ENCODE measurements at regions not wholly inside any gene's neighbourhood (a gene's known extent, or its start where the extent isn't known, plus 50 kb on each side); places are given as distances from the start of the nearest gene placed in this dataset.

DNA sequence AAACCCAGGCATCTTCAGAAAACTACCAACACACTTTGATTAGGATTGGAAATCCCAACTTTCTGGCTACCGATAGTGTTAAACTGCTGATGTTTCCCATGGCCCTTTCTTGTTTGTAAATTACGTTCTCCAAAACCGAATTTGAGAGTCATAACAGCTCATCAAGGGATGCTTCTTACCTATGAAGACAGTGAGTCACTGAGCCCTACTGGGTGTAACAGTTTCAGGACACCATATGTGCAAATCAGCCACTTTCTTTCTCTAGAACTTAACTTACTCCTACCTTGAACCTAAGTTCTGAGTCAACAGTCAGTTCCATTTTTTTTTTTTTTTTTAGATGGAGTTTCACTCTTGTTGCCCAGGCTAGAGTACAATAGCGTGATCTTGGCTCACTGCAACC, 410.1 kb upstream of the TSHZ3 start:
- in situ Hi-C loops (cut with MboI; ENCODE audit: low sequenced_read_pairs), result no loop called here

DNA sequence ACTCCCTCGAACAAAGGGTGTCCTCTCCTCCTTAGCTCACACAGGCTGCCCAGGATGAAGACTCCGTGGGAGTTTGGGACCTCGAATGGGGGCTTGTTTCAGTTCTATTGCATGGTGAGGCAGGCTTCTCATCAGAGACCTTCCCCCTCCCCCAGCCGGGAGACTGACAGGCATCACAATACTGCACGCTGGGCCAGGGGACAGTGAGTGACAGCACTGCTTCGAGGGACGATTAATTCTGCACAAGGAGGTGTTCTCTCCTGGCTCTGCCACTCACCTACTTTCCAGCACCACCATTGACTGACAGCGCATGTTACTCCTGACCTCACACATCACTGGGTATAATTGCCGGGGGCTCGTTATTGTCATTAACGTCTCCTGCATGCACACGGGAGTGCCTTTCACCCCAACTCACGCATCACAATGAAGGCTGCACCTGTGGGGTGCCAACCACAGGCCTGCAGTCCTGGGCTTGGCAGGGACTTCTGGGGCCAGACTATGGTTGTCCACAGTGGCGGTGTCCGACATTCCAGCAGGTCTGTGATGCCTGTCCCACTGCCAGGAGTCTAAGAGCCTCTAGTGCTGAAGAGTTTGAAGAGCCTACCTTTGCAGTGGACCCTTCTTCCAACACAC, 412.2 kb upstream of the TSHZ3 start:
- in situ Hi-C loops (cut with MboI; ENCODE audit: low sequenced_read_pairs), result no loop called here

DNA sequence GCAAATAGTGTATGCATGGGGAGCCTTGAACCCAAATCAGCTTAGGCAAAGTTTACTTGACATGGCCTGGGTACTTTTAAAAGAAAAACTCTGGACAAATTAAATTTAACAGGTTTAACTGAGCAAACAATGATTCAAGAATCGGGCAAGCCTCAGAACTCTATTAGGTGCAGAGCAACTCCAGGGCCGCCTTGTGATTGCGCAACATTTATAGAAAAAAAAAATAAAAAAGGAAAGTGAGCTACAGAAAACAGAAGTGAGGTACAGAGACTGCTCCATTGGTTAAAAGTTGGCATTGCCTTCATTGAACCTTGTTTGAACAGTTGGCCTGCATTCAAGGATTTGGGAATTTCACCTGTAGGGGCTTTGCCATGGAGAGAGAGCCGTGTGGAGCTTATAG, 421.0 kb upstream of the TSHZ3 start:
- in situ Hi-C loops (cut with MboI; ENCODE audit: low sequenced_read_pairs), result no loop called here

DNA sequence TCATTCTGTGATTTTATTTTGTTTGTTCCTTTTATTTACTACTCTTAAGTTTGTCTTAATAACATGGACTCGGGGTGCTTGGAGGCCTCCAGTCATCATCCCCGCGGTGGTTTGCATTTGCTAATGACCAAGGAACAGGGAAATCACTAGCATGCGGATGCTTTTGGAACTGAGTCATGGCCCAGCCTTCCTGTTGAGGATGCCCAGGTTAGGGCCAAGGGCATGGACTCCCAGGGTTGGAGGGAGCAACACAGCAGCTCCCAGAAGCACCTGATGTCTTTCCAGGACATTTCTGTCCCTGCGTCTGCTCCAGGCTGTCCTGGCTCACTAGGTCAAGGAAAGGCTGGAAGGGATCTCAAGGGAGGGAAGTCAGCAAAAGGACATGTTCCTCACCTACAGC, 423.7 kb upstream of the TSHZ3 start:
- in situ Hi-C loops (cut with MboI; ENCODE audit: low sequenced_read_pairs), result no loop called here

GRCh38 chr19:31781542-31781941, 432.3 kb upstream of the TSHZ3 start:
- in situ Hi-C loops (cut with MboI; ENCODE audit: low sequenced_read_pairs), result no loop called here

GRCh38 chr19:31783592-31783991, 434.4 kb upstream of the TSHZ3 start:
- in situ Hi-C loops (cut with MboI; ENCODE audit: low sequenced_read_pairs), result no loop called here

- in situ Hi-C loops (cut with MboI; ENCODE audit: low sequenced_read_pairs), result no loop called here
Observed at GRCh38 chr19:31784671-31785101, 435.4 kb upstream of the TSHZ3 start.

GRCh38 chr19:31801611-31802010, 452.4 kb upstream of the TSHZ3 start:
- in situ Hi-C loops (cut with MboI; ENCODE audit: low sequenced_read_pairs), result no loop called here

DNA sequence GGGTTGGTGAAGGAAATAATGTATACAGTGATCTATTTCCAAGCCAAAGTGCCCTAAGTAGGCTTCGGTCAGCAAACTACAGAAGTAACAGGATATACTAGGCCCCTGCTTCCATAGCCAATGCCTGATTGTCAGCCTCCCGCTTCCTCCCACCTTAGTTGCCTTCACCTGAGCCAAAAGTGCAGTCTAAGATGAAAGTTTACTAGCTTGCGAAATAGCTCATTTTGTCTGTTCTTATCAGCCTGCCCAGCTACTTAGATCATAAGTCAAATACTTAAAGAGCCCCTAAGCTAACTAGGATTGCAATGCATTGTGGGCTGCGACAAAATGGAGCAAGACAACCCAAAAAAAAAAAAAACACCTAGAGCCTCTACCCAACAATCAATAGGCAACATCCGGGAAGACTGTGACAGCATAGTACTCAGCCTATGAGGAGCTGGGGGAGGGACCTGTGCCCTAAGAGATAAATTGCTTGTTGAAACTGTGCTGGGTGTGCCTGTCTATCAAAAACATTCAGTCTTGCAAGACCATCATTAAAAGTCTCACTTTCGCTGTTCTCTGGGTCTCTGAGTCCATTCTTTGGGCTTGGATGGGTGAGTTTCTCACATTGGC, 454.7 kb upstream of the TSHZ3 start:
- in situ Hi-C loops (cut with MboI; ENCODE audit: low sequenced_read_pairs), result no loop called here

DNA sequence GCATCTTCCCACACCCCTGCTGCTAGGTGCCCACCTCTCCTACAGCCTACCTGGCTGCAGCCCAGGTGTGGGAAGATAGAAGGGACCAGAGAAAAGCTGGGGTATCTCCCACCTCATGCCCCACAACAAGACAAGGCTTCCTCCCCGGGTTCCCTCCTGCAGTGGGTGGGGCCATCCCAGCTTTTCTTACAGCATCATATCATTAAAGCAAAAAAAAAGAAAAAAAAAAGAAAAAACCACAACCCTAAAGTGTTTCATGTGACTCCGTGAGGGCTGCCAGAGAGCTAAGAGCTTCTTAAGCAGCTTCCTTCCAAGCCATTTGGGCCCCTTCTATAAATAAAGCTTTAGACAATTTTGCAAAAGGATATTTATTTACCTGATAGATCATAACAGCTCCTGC, 455.4 kb upstream of the TSHZ3 start:
- in situ Hi-C loops (cut with MboI; ENCODE audit: low sequenced_read_pairs), result no loop called here

DNA sequence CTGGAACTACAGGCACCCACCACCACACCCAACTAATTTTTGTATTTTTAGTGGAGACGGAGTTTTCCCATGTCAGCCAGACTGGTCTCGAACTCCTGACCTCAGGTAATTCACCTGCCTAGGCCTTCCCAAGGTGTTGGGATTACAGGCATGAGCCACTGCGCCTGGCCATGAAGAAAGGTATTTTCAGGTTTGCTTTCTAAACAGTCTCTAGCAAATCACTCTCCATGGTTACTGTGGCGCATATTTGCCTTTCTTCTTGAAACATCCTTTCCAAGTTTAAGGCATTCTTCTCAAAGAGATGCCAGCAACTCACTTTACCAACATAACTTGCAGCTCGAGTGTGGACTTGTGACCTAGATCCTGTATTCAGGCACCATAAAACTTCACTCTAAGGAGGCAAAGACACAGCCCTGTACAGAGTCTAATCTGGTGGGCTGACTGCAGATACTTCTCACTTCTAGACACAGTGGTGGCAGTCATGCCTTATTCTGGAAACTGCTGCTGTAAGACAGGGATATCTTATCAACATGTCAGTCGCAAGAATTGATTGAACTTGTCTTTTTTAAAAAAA, 461.4 kb upstream of the TSHZ3 start:
- in situ Hi-C loops (cut with MboI; ENCODE audit: low sequenced_read_pairs), result no loop called here

DNA sequence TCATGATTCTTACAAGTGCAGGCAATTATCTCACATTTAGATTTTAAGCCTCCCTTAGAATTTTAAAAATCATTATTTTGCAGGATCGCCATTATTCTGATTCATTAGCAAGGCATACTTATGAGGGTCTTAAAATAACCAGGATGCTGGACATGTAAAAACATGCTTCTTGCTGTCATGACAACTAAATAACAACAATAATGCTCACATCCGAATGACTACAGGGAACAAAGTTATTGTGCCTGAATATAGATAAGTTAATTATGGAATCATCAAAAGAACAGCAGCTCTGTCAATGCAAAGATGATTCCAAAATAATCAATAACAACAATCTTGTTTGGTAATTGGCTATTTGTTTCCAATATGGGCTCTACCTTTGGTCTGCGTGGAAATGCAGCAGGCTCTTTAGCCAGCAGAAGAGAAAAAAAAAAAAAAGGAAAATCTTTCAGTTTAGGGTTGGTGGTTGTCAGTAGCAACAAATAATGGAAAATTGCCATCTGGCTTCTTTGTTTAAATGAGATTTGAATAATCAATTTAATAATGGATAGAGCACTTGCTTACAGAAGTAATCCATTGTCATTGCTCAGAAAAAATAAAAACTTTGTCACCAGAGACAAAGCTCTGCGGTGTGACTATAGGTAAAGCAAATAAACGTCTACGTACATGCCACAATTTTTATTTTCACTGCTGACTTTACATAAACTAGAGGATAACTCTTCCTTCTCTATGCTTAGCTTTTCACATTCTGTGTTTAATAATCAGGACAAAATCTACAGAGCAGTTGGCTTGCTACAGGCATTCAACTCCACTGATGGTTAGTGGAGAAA, 468.9 kb upstream of the TSHZ3 start:
- in situ Hi-C loops (cut with MboI; ENCODE audit: low sequenced_read_pairs), result no loop called here

DNA sequence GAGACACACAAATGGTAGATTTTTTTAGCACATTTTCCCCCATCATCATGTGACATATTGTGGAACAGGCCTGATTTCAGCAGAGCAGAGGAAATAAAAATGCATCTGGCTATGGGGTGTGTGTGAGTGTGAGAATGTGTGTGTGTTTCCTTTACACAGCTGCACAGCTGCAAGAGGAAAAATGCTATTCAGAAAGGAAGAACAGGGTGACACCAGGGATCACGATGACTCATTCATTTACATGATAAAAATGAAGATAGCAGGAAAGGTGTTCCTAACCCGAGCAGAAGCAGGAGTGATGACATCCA, 469.5 kb upstream of the TSHZ3 start:
- in situ Hi-C loops (cut with MboI; ENCODE audit: low sequenced_read_pairs), result no loop called here

DNA sequence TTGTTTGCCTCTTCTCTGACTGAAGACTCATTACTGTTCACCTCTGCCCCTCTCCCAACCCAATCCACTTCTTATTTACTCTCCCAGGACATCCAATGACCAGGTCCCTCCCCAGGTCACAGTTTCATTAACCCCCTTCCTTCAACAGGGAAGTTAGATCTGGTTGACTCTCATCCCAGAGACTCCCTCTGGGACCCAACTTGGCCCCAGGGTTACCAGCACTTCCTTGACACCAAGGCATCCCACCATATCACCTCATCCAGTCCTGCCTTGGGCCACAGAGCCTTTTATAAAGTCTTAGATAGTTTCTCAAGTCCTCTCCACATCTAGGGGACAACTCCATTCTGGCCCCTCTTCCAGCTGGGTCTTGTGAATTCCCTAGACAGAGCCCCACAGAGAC, 470.6 kb upstream of the TSHZ3 start:
- in situ Hi-C loops (cut with MboI; ENCODE audit: low sequenced_read_pairs), result no loop called here

DNA sequence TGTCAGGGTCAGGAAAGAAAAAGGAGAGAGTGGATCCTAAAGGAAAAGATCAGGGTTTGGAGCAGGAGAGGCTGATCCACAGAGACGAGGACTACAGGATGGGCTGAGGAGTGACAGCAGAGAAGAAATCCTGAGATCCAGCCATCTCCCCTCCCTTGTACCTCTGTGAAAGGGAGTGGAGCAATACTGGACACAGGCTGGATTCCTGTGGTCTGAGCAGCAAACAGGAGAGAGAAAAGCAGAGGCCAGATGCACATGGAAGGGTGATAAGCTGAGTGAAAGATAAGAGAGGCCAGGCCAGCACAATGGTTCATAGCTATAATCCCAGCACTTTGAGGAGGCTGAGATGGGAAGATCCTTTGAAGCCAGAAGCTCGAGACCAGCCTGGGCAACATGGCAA, 472.1 kb upstream of the TSHZ3 start:
- in situ Hi-C loops (cut with MboI; ENCODE audit: low sequenced_read_pairs), result no loop called here

DNA sequence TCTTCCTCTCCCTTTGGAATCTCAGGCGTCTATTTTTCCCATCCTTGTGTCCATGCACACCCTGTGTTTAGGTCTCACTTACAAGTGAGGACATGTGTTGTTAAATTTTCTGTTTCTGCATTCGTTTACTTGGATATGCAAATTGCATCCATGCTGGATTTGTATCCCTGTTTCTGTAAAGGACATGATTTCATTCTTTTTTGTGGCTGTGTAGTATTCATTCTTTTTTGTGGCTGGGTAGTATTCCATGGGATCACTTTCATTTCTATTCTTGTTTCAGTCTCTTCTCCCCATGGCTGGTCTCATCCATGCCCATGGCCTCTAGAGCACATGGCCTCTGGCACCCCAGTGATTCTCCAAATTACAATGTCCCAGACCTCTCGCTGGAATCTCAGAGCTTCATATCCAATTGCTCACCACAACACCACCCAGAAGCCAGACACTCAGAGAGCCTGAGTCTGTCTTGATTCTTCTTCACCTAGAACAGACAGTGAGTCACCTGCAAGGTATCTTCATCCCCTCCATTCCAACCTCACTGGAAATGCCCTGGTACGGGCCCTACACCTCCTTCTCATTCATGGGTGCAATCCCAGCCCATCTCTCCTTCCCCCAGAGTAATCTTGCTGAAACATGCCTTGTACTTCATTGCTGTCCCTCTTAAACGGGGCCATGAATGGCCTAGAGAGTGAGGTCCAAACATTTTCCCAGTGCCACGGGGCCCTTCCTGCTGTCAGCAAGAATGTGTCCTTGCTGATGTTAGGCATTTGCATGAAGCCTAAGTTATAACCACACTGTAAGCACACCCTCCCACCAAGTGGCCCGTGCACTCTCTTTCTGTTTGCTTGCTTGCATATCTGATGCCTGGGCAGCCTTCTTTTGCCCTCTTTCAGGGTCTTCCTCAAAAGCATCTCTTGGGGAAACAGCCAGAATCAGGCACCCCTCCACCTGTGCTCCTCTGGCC, 476.2 kb upstream of the TSHZ3 start:
- in situ Hi-C loops (cut with MboI; ENCODE audit: low sequenced_read_pairs), result no loop called here

DNA sequence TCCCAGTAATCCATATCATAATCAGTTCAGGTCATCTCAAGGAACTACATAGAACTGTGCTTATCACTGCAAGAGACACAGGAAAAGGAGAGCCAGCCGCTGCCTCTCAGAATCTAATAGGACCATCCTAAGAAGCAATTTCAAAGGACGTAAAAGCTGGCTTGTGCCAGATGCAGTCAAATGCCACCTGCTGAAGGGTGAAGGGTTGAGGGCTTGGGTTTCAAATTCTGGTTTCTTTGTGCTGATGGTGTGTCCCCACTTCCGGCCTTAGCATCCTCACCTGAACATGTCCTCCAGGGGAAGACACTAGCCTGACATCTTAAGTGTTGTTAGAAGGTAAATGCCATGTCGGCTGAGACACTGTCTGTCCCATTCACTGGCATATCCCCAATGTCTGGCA, 477.1 kb upstream of the TSHZ3 start:
- in situ Hi-C loops (cut with MboI; ENCODE audit: low sequenced_read_pairs), result no loop called here

DNA sequence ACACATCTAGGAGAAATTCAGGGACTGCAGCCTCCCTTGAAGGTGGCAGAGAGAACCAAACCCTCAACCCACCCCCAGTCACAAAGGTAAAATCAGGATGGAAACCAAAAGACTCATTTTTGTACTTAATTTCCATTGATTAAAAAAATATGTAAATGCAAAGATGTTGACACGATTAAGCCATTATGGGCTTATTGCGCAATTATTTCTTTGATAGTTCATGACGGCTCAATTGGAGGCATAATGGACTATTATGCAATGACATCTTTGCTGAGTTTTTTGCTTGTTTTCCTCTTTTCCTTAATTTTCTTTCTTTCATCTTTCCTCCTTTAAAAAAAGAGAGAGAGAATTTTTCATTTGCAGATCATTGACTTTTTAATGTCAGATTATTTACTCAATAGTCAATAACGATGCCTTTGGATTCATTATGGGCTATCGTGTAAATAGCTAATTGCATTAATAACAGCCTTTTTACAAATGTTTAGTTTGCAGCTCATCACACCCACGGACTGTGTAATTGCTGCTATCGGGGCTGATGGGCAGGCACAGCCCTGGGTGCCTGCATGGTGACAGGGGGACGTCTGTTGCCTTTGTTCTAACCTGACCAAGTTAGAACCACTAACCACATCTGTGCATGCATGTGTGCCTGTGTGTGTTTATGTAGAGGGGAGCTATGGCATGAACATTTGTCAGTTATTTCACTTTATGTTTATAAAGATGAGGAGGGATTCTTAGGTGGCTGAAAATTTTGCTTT, 482.4 kb upstream of the TSHZ3 start:
- in situ Hi-C loops (cut with MboI; ENCODE audit: low sequenced_read_pairs), result no loop called here

- in situ Hi-C loops (cut with MboI; ENCODE audit: low sequenced_read_pairs), result no loop called here
Observed at GRCh38 chr19:31832176-31832548, 482.9 kb upstream of the TSHZ3 start.

GRCh38 chr19:31834070-31834469, 484.8 kb upstream of the TSHZ3 start:
- in situ Hi-C loops (cut with MboI; ENCODE audit: low sequenced_read_pairs), result no loop called here
